ENCODE measurements at regions not wholly inside any gene's neighbourhood (a gene's known extent, or its start where the extent isn't known, plus 50 kb on each side); places are given as distances from the start of the nearest gene placed in this dataset.

- no peak for FAIRE-seq
These were observed 63.5 kb downstream of the PJA1 start for GRCh38 chrX:69101683-69102251.

GRCh38 chrX:69100478-69100877, 64.8 kb downstream of the PJA1 start:
- Histone ChIP-seq H3K4me1 (ENCODE audit: control insufficient read depth in 3 of 3, insufficient read depth in 2 of 3, low read depth in 1 of 3, low read length in 2 of 3) (peaks cover 0 to 21% (median 0%) of the 10 kb centered on the region in 3 donors), H3K27me3 (ENCODE audit: control insufficient read depth in 3 of 3, insufficient read depth in 3 of 3, low read length in 3 of 3) (no peaks in the 10 kb centered on the region), H3K9me3 (ENCODE audit: control insufficient read depth in 2 of 2, insufficient read depth in 1 of 2, low read depth in 1 of 2, low read length in 1 of 2) (no peaks in the 10 kb centered on the region), H3K4me3 (ENCODE audit: low read depth in 1 of 3, low read length in 3 of 3) (no peak overlapping the region), H3K27ac (ENCODE audit: low read depth in 1 of 3, low read length in 2 of 3) (no peak overlapping the region), H3K36me3 (ENCODE audit: control insufficient read depth in 3 of 3, insufficient read depth in 2 of 3, low read depth in 1 of 3, low read length in 3 of 3) (no peaks in the 10 kb centered on the region)
- WGBS, 3 donors, result 75 to 95% (median 78%) methylated on average over 4 of the region's 4 CpGs
- FAIRE-seq (no peak), DNase-seq (no peak)

More at GRCh38 chrX:69101683-69102251, 63.5 kb downstream of the PJA1 start:
- no peak for DNase-seq
- Histone ChIP-seq H3K4me1 (ENCODE audit: control insufficient read depth in 3 of 3, insufficient read depth in 2 of 3, low read depth in 1 of 3, low read length in 2 of 3) (peaks cover 0 to 29% (median 0%) of the 10 kb centered on the region in 3 donors), H3K4me3 (ENCODE audit: low read depth in 1 of 3, low read length in 3 of 3) (no peak overlapping the region), H3K36me3 (ENCODE audit: control insufficient read depth in 3 of 3, insufficient read depth in 2 of 3, low read depth in 1 of 3, low read length in 3 of 3) (no peaks in the 10 kb centered on the region), H3K27me3 (ENCODE audit: control insufficient read depth in 3 of 3, insufficient read depth in 3 of 3, low read length in 3 of 3) (no peaks in the 10 kb centered on the region), H3K9me3 (ENCODE audit: control insufficient read depth in 2 of 2, insufficient read depth in 1 of 2, low read depth in 1 of 2, low read length in 1 of 2) (no peaks in the 10 kb centered on the region), H3K27ac (ENCODE audit: low read depth in 1 of 3, low read length in 2 of 3) (no peak overlapping the region)
- WGBS, 3 donors, result 73 to 82% (median 74%) methylated on average over 7 of the region's 7 CpGs

GRCh38 chrX:69097451-69098236, 67.6 kb downstream of the PJA1 start:
- DNase-seq, result no peak
- no peak overlapping the region for H3K4me3 ChIP-seq (ENCODE audit: low read depth in 1 of 3, low read length in 3 of 3)
- no peak for FAIRE-seq
- H3K36me3 ChIP-seq (ENCODE audit: control insufficient read depth in 3 of 3, insufficient read depth in 2 of 3, low read depth in 1 of 3, low read length in 3 of 3), result no peaks in the 10 kb centered on the region
- H3K27ac ChIP-seq (ENCODE audit: low read depth in 1 of 3, low read length in 2 of 3), result no peak overlapping the region
- no peaks in the 10 kb centered on the region for H3K27me3 ChIP-seq (ENCODE audit: control insufficient read depth in 3 of 3, insufficient read depth in 3 of 3, low read length in 3 of 3)
- no peaks in the 10 kb centered on the region for H3K9me3 ChIP-seq (ENCODE audit: control insufficient read depth in 2 of 2, insufficient read depth in 1 of 2, low read depth in 1 of 2, low read length in 1 of 2)
- WGBS, 3 donors, result 82 to 87% (median 85%) methylated on average over 12 to 14 of the region's 14 CpGs
- H3K4me1 ChIP-seq (ENCODE audit: control insufficient read depth in 3 of 3, insufficient read depth in 2 of 3, low read depth in 1 of 3, low read length in 2 of 3), result peaks cover 0 to under 1% (median 0%) of the 10 kb centered on the region in 3 donors

- Histone ChIP-seq H3K27ac (ENCODE audit: low read depth in 1 of 3, low read length in 2 of 3) (no peak overlapping the region), H3K4me3 (ENCODE audit: low read depth in 1 of 3, low read length in 3 of 3) (no peak overlapping the region), H3K9me3 (ENCODE audit: control insufficient read depth in 2 of 2, insufficient read depth in 1 of 2, low read depth in 1 of 2, low read length in 1 of 2) (no peaks in the 10 kb centered on the region), H3K4me1 (ENCODE audit: control insufficient read depth in 3 of 3, insufficient read depth in 2 of 3, low read depth in 1 of 3, low read length in 2 of 3) (no peaks in the 10 kb centered on the region), H3K36me3 (ENCODE audit: control insufficient read depth in 3 of 3, insufficient read depth in 2 of 3, low read depth in 1 of 3, low read length in 3 of 3) (no peaks in the 10 kb centered on the region), H3K27me3 (ENCODE audit: control insufficient read depth in 3 of 3, insufficient read depth in 3 of 3, low read length in 3 of 3) (no peaks in the 10 kb centered on the region)
- FAIRE-seq (no peak), DNase-seq (no peak)
- WGBS, 3 donors, result 60 to 79% (median 72%) methylated on average over 7 of the region's 7 CpGs
These were observed 68.3 kb downstream of the PJA1 start for GRCh38 chrX:69096963-69097362.

GRCh38 chrX:69094977-69095669, 70.1 kb downstream of the PJA1 start:
- H3K27ac ChIP-seq (ENCODE audit: low read depth in 1 of 3, low read length in 2 of 3), result no peak overlapping the region

GRCh38 chrX:69093960-69094871, 71.0 kb downstream of the PJA1 start:
- FAIRE-seq, result no peak
- Histone ChIP-seq H3K4me1 (ENCODE audit: control insufficient read depth in 3 of 3, insufficient read depth in 2 of 3, low read depth in 1 of 3, low read length in 2 of 3) (peaks cover 0 to 2% (median 0%) of the 10 kb centered on the region in 3 donors), H3K4me3 (ENCODE audit: low read depth in 1 of 3, low read length in 3 of 3) (no peak overlapping the region), H3K27ac (ENCODE audit: low read depth in 1 of 3, low read length in 2 of 3) (no peak overlapping the region), H3K27me3 (ENCODE audit: control insufficient read depth in 3 of 3, insufficient read depth in 3 of 3, low read length in 3 of 3) (no peaks in the 10 kb centered on the region), H3K9me3 (ENCODE audit: control insufficient read depth in 2 of 2, insufficient read depth in 1 of 2, low read depth in 1 of 2, low read length in 1 of 2) (no peaks in the 10 kb centered on the region), H3K36me3 (ENCODE audit: control insufficient read depth in 3 of 3, insufficient read depth in 2 of 3, low read depth in 1 of 3, low read length in 3 of 3) (no peaks in the 10 kb centered on the region)
- peak; percentile 31 to 64 for DNase-seq
- 68 to 75% (median 73%) methylated on average over 19 of the region's 19 CpGs for WGBS, 3 donors

More at GRCh38 chrX:69094977-69095669, 70.1 kb downstream of the PJA1 start:
- Histone ChIP-seq H3K4me3 (ENCODE audit: low read depth in 1 of 3, low read length in 3 of 3) (no peak overlapping the region), H3K27me3 (ENCODE audit: control insufficient read depth in 3 of 3, insufficient read depth in 3 of 3, low read length in 3 of 3) (no peaks in the 10 kb centered on the region), H3K4me1 (ENCODE audit: control insufficient read depth in 3 of 3, insufficient read depth in 2 of 3, low read depth in 1 of 3, low read length in 2 of 3) (no peaks in the 10 kb centered on the region), H3K36me3 (ENCODE audit: control insufficient read depth in 3 of 3, insufficient read depth in 2 of 3, low read depth in 1 of 3, low read length in 3 of 3) (no peaks in the 10 kb centered on the region), H3K9me3 (ENCODE audit: control insufficient read depth in 2 of 2, insufficient read depth in 1 of 2, low read depth in 1 of 2, low read length in 1 of 2) (no peaks in the 10 kb centered on the region)
- FAIRE-seq (no peak), DNase-seq (no peak)
- WGBS, 3 donors, result 64 to 77% (median 77%) methylated on average over 3 of the region's 3 CpGs

GRCh38 chrX:69090022-69090421, 75.2 kb downstream of the PJA1 start:
- FAIRE-seq, result no peak
- Histone ChIP-seq H3K27ac (ENCODE audit: low read depth in 1 of 3, low read length in 2 of 3) (no peak overlapping the region), H3K4me1 (ENCODE audit: control insufficient read depth in 3 of 3, insufficient read depth in 2 of 3, low read depth in 1 of 3, low read length in 2 of 3) (peaks cover 0 to 2% (median 0%) of the 10 kb centered on the region in 3 donors), H3K27me3 (ENCODE audit: control insufficient read depth in 3 of 3, insufficient read depth in 3 of 3, low read length in 3 of 3) (no peaks in the 10 kb centered on the region), H3K36me3 (ENCODE audit: control insufficient read depth in 3 of 3, insufficient read depth in 2 of 3, low read depth in 1 of 3, low read length in 3 of 3) (no peaks in the 10 kb centered on the region), H3K4me3 (ENCODE audit: low read depth in 1 of 3, low read length in 3 of 3) (no peak overlapping the region), H3K9me3 (ENCODE audit: control insufficient read depth in 2 of 2, insufficient read depth in 1 of 2, low read depth in 1 of 2, low read length in 1 of 2) (no peaks in the 10 kb centered on the region)
- DNase-seq, result peak in 1 of 2 donors; percentile 23

- 60 to 77% (median 77%) methylated on average over 3 of the region's 3 CpGs for WGBS, 3 donors
These were observed 76.0 kb downstream of the PJA1 start for GRCh38 chrX:69089203-69089602.

More at GRCh38 chrX:69089203-69089602, 76.0 kb downstream of the PJA1 start:
- no peaks in the 10 kb centered on the region for H3K27me3 ChIP-seq (ENCODE audit: control insufficient read depth in 3 of 3, insufficient read depth in 3 of 3, low read length in 3 of 3)
- H3K4me1 ChIP-seq (ENCODE audit: control insufficient read depth in 3 of 3, insufficient read depth in 2 of 3, low read depth in 1 of 3, low read length in 2 of 3), result peaks cover 0 to 2% (median 0%) of the 10 kb centered on the region in 3 donors
- H3K4me3 ChIP-seq (ENCODE audit: low read depth in 1 of 3, low read length in 3 of 3), result no peak overlapping the region
- no peak overlapping the region for H3K27ac ChIP-seq (ENCODE audit: low read depth in 1 of 3, low read length in 2 of 3)
- H3K36me3 ChIP-seq (ENCODE audit: control insufficient read depth in 3 of 3, insufficient read depth in 2 of 3, low read depth in 1 of 3, low read length in 3 of 3), result no peaks in the 10 kb centered on the region
- H3K9me3 ChIP-seq (ENCODE audit: control insufficient read depth in 2 of 2, insufficient read depth in 1 of 2, low read depth in 1 of 2, low read length in 1 of 2), result no peaks in the 10 kb centered on the region
- FAIRE-seq (no peak), DNase-seq (no peak)
